Smooth muscle cell (in vitro differentiated cells): ENCODE measurements at regions not wholly inside any gene's neighbourhood (a gene's known extent, or its start where the extent isn't known, plus 50 kb on each side); places are given as distances from the start of the nearest gene placed in this dataset.

Experiments
- DNase-seq: peaks from one replicate; lab custom pipeline; 2025; ENCODE audit not compliant: unreplicated experiment; lab: John Stamatoyannopoulos, UW
- H2AFZ ChIP-seq: fragments of 200-600 bp; sonication (generic); 2 replicates; pipeline ENCODE4 v1.6.0; 2016; ENCODE audit warnings: antibody characterized with exemption, low read depth, mild to moderate bottlenecking
- H3F3A ChIP-seq: fragments of 200-600 bp; sonication (generic); 2 replicates; pipeline ENCODE4 v1.6.0; 2017; ENCODE audit warnings: antibody characterized with exemption, low read depth
- H3K27ac ChIP-seq: fragments of 200-600 bp; sonication (generic); 2 replicates; pipeline ENCODE4 v1.5.1; 2016; ENCODE audit warnings: low read depth, mild to moderate bottlenecking
- H3K27me3 ChIP-seq: fragments of 200-600 bp; sonication (generic); 2 replicates; pipeline ENCODE4 v1.6.1; 2016; ENCODE audit warnings: low read depth, mild to moderate bottlenecking
- H3K36me3 ChIP-seq: fragments of 200-600 bp; sonication (generic); 2 replicates; pipeline ENCODE4 v1.5.1; 2016; ENCODE audit warnings: low read depth
- H3K4me1 ChIP-seq: fragments of 200-600 bp; sonication (generic); 2 replicates; pipeline ENCODE4 v1.5.1; 2016; ENCODE audit warnings: low read depth
- H3K4me2 ChIP-seq: fragments of 200-600 bp; sonication (generic); 2 replicates; pipeline ENCODE4 v1.6.0; 2016; ENCODE audit warnings: mild to moderate bottlenecking
- H3K4me3 ChIP-seq: fragments of 200-600 bp; sonication (generic); 2 replicates; pipeline ENCODE4 v1.5.1; 2016; ENCODE audit warnings: mild to moderate bottlenecking
- H3K79me2 ChIP-seq: fragments of 200-600 bp; sonication (generic); 2 replicates; pipeline ENCODE4 v1.6.0; 2016; ENCODE audit warnings: low read depth, mild to moderate bottlenecking
- H3K9ac ChIP-seq: fragments of 200-600 bp; sonication (generic); 2 replicates; pipeline ENCODE4 v1.6.0; 2016; ENCODE audit warnings: low read depth
- H3K9me3 ChIP-seq: fragments of 200-600 bp; sonication (generic); replicated peaks from 2 replicates; pipeline ENCODE4 v1.5.1; 2016; ENCODE audit warnings: low read depth
- H4K20me1 ChIP-seq: fragments of 200-600 bp; sonication (generic); 2 replicates; pipeline ENCODE4 v1.6.0; 2016; ENCODE audit warnings: low read depth
- WGBS: methylation state at CpG from one replicate; pipeline ENCODE4 v1.1.7; 2016; ENCODE audit warnings: low lambda C conversion rate; 5-methylcytosine and 5-hydroxymethylcytosine counted together
- TF ChIP-seq, protein P1 (sequence below): fragments of 200-600 bp; sonication (generic); IDR thresholded peaks from 2 replicates; pipeline ENCODE4 v1.5.1; 2017; ENCODE audit warnings: borderline replicate concordance, mild to moderate bottlenecking, antibody characterized with exemption; ENCODE audit not compliant: insufficient read depth, poor library complexity, severe bottlenecking

DNA sequence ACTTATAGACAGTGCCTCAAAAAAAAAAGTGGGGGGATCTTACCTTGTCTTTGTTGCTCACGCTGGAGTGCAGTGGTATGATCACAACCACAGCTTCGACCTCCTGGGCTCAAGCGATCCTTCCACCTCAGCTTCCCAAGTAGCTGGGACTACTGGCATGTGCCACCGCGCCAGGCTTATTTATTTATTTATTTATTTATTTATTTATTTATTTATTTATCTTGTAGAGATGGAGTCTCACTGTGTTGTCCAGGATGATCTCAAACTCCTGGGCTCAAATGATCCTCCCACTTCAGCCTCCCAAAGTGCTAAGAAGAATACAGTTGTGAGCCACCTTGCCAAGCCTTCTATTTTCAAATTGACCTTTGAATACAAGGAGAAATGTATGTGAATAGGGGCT is 553.0 kb upstream of the BTBD3 start:
- H3K36me3 ChIP-seq = no peaks in the 10 kb centered on the region
- no peaks in the 10 kb centered on the region for H3K79me2 ChIP-seq
- H3K27ac ChIP-seq = no peak overlapping the region
- DNase-seq = no peak
- no peaks in the 10 kb centered on the region for H3F3A ChIP-seq
- WGBS = over 99% methylated on average over 5 of the region's 5 CpGs
- TF ChIP-seq, protein P1, sequence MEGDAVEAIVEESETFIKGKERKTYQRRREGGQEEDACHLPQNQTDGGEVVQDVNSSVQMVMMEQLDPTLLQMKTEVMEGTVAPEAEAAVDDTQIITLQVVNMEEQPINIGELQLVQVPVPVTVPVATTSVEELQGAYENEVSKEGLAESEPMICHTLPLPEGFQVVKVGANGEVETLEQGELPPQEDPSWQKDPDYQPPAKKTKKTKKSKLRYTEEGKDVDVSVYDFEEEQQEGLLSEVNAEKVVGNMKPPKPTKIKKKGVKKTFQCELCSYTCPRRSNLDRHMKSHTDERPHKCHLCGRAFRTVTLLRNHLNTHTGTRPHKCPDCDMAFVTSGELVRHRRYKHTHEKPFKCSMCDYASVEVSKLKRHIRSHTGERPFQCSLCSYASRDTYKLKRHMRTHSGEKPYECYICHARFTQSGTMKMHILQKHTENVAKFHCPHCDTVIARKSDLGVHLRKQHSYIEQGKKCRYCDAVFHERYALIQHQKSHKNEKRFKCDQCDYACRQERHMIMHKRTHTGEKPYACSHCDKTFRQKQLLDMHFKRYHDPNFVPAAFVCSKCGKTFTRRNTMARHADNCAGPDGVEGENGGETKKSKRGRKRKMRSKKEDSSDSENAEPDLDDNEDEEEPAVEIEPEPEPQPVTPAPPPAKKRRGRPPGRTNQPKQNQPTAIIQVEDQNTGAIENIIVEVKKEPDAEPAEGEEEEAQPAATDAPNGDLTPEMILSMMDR = no peak
- H2AFZ ChIP-seq = no peak overlapping the region
- H3K4me2 ChIP-seq = no peak overlapping the region
- no peaks in the 10 kb centered on the region for H3K4me1 ChIP-seq
- no peaks in the 10 kb centered on the region for H4K20me1 ChIP-seq
- H3K27me3 ChIP-seq = no peaks in the 10 kb centered on the region
- no peak overlapping the region for H3K4me3 ChIP-seq
- H3K9ac ChIP-seq = no peak overlapping the region
- H3K9me3 ChIP-seq = no peaks in the 10 kb centered on the region

DNA sequence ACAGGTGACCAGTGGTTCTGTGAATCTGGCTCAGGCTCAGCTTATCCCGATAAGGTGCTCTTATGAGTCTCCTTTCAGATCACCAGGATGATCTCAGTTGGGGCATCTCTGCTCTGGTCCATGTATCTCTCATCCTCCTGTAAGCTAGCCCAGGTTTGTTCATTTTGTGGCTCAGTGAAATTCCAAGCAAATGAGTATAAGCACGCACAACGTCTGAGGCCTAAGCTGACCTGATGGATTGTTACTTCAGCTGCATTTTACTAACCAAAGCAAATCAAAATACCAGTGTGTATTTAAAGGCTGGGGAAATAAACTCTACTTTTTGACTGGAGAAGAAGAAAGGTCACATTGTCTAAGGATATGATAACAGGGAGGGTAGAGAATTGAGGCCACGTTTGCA is 551.0 kb upstream of the BTBD3 start:
- Histone ChIP-seq H3K9ac (no peak overlapping the region), H4K20me1 (no peaks in the 10 kb centered on the region), H3K4me1 (no peaks in the 10 kb centered on the region), H3K27me3 (no peaks in the 10 kb centered on the region), H3K79me2 (no peaks in the 10 kb centered on the region), H3F3A (no peaks in the 10 kb centered on the region), H3K27ac (no peak overlapping the region), H2AFZ (no peak overlapping the region), H3K9me3 (no peaks in the 10 kb centered on the region), H3K4me3 (no peak overlapping the region), H3K4me2 (no peak overlapping the region), H3K36me3 (no peaks in the 10 kb centered on the region)
- WGBS = 60% methylated on average over 4 of the region's 4 CpGs
- DNase-seq = no peak
- TF ChIP-seq, protein P1 = no peak

DNA sequence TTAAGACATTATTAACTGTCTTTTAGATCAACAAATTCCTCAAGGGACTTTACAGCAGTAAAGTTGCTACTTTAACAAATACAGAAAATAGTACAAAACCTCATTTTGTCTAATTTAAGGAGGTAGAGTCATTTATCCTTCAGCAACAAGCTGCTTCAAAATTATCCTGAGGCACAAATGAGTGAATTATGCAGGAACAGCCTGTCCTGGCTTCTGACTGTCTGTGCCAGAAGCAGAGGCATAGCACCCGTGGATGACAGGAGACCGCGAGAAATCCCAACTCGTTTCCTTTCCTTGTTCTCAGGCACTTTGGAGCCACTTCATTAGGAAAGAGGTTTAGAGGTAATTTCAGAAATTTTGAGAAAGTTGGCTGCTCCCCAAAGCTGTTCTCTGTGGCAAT is 549.2 kb upstream of the BTBD3 start:
- WGBS = 60% methylated on average over 4 of the region's 4 CpGs
- H3K36me3 ChIP-seq = no peaks in the 10 kb centered on the region
- no peak overlapping the region for H2AFZ ChIP-seq
- H3K4me2 ChIP-seq = no peak overlapping the region
- H3K9me3 ChIP-seq = no peaks in the 10 kb centered on the region
- TF ChIP-seq, protein P1 = no peak
- no peaks in the 10 kb centered on the region for H3K79me2 ChIP-seq
- no peak overlapping the region for H3K4me3 ChIP-seq
- no peaks in the 10 kb centered on the region for H3K27me3 ChIP-seq
- no peaks in the 10 kb centered on the region for H3F3A ChIP-seq
- peaks cover 6% of the 10 kb centered on the region for H3K4me1 ChIP-seq
- DNase-seq = no peak
- no peaks in the 10 kb centered on the region for H4K20me1 ChIP-seq
- H3K27ac ChIP-seq = no peak overlapping the region
- no peak overlapping the region for H3K9ac ChIP-seq

DNA sequence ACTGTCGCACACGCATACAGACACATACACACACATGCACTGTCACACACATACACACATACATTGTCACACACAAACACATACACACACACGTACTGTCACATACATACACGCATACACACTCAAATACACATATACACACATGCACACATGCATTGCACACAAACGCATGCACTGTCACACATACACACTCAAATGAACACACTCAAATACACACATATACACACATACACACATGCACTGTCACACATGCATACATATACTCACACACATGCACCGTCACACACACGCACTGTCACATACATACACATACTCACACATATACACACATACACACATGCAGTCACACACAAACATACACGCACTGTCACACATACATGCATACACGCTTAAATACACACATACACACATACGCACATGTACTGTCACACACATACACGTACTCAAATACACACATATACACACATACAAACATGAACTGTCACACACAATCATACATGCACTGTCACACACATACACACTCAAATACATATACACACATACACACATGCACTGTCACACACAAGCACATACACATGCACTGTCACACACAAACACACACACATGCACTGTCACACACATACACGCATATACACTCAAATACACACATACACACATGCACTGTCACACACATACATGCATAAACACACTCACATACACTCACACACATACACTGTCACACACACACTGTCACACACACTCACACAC is 548.6 kb upstream of the BTBD3 start:
- H3K36me3 ChIP-seq = no peaks in the 10 kb centered on the region
- TF ChIP-seq, protein P1 = no peak
- no peaks in the 10 kb centered on the region for H4K20me1 ChIP-seq
- no peak overlapping the region for H3K4me3 ChIP-seq
- no peaks in the 10 kb centered on the region for H3F3A ChIP-seq
- no peaks in the 10 kb centered on the region for H3K27me3 ChIP-seq
- H3K9me3 ChIP-seq = no peaks in the 10 kb centered on the region
- H3K79me2 ChIP-seq = no peaks in the 10 kb centered on the region
- no peak overlapping the region for H3K9ac ChIP-seq
- H3K4me1 ChIP-seq = peaks cover 9% of the 10 kb centered on the region
- no peak for DNase-seq
- no peak overlapping the region for H3K27ac ChIP-seq
- WGBS = 96% methylated on average over 12 of the region's 12 CpGs
- no peak overlapping the region for H2AFZ ChIP-seq
- no peak overlapping the region for H3K4me2 ChIP-seq
